WTC11 (cell line): ENCODE measurements at regions not wholly inside any gene's neighbourhood (a gene's known extent, or its start where the extent isn't known, plus 50 kb on each side); places are given as distances from the start of the nearest gene placed in this dataset.

Experiments used
- ATAC-seq: fragments of 200-7000 bp; cut with Tn5 transposase; 2 replicates; pipeline ENCODE4 v1.10.0; 2021; ENCODE audit warnings: mild to moderate bottlenecking, moderate library complexity
- CTCF ChIA-PET: fragments of 300-600 bp; sonication (Branson Sonifier 250); formaldehyde crosslinking; loops from one replicate; lab custom pipeline; 2021; ENCODE audit warnings: antibody characterized with exemption; lab: Charles Lee
- POLR2A ChIA-PET: fragments of 350-600 bp; sonication (Branson Sonifier 250); formaldehyde crosslinking; loops from one replicate; lab custom pipeline; 2021; ENCODE audit warnings: antibody characterized with exemption; lab: Charles Lee
- DNase-seq: peaks from one replicate; pipeline ENCODE4 v3.0.0; 2021; ENCODE audit warnings: low spot score
- H3K27ac Mint-ChIP-seq: 2 replicates; pipeline ENCODE4 v1.8.0; 2021; ENCODE audit warnings: mixed read lengths
- H3K27me3 Mint-ChIP-seq: 2 replicates; pipeline ENCODE4 v1.8.0; 2021; ENCODE audit warnings: low read depth, mild to moderate bottlenecking, moderate library complexity, mixed read lengths
- H3K36me3 Mint-ChIP-seq: 2 replicates; pipeline ENCODE4 v1.8.0; 2021; ENCODE audit warnings: mixed read lengths
- H3K4me1 Mint-ChIP-seq: 2 replicates; pipeline ENCODE4 v1.8.0; 2022; ENCODE audit warnings: mixed read lengths
- H3K4me3 Mint-ChIP-seq: 2 replicates; pipeline ENCODE4 v1.8.0; 2021; ENCODE audit warnings: mild to moderate bottlenecking, moderate library complexity, mixed read lengths
- H3K9me3 Mint-ChIP-seq: 2 replicates; pipeline ENCODE4 v1.8.0; 2021; ENCODE audit warnings: mixed read lengths
- CBFB ChIP-seq: sonication (generic); formaldehyde crosslinking; IDR thresholded peaks from 2 replicates; pipeline ENCODE4 v1.8.1; 2022; ENCODE audit warnings: mild to moderate bottlenecking, low read depth, missing genetic modification reagents
- JUN ChIP-seq: sonication (generic); formaldehyde crosslinking; IDR thresholded peaks from 2 replicates; pipeline ENCODE4 v1.8.0; 2023; ENCODE audit warnings: mild to moderate bottlenecking, missing genetic modification reagents
- KAT7 ChIP-seq: sonication (generic); formaldehyde crosslinking; IDR thresholded peaks from 2 replicates; pipeline ENCODE4 v1.8.1; 2023; ENCODE audit warnings: missing genetic modification reagents, mild to moderate bottlenecking, borderline replicate concordance
- MYBL2 ChIP-seq: sonication (generic); formaldehyde crosslinking; IDR thresholded peaks from 2 replicates; pipeline ENCODE4 v1.8.1; 2023; ENCODE audit warnings: mild to moderate bottlenecking, moderate library complexity, missing genetic modification reagents
- SMAD4 ChIP-seq: sonication (generic); formaldehyde crosslinking; IDR thresholded peaks from 2 replicates; pipeline ENCODE4 v1.8.0; 2022; ENCODE audit warnings: mild to moderate bottlenecking, missing genetic modification reagents
- TEAD1 ChIP-seq: sonication (generic); formaldehyde crosslinking; IDR thresholded peaks from 2 replicates; pipeline ENCODE4 v1.8.0; 2022; ENCODE audit warnings: mild to moderate bottlenecking, missing genetic modification reagents
- TP53 ChIP-seq: sonication (generic); formaldehyde crosslinking; IDR thresholded peaks from 2 replicates; pipeline ENCODE4 v1.8.1; 2023; ENCODE audit warnings: mild to moderate bottlenecking, missing genetic modification reagents
- ZNF138 ChIP-seq: sonication (generic); formaldehyde crosslinking; conservative IDR thresholded peaks from 2 replicates; pipeline ENCODE4 v1.8.1; 2022; ENCODE audit warnings: mild to moderate bottlenecking, moderate library complexity, missing genetic modification reagents
- ZNF396 ChIP-seq: fragments of 250-450 bp; sonication (Bioruptor Pico); IDR thresholded peaks from 2 replicates; pipeline ENCODE4 v1.8.0; 2021; ENCODE audit warnings: mild to moderate bottlenecking, moderate library complexity, borderline replicate concordance
- ZNF416 ChIP-seq: fragments of 250-450 bp; sonication (Bioruptor Pico); IDR thresholded peaks from 2 replicates; pipeline ENCODE4 v1.9.0; 2021; ENCODE audit warnings: mild to moderate bottlenecking, inconsistent platforms
- ZNF671 ChIP-seq: fragments of 250-450 bp; sonication (Bioruptor Pico); IDR thresholded peaks from 2 replicates; pipeline ENCODE4 v1.8.0; 2021; ENCODE audit warnings: mild to moderate bottlenecking
- TF ChIP-seq, protein P1 (sequence below): sonication (generic); formaldehyde crosslinking; IDR thresholded peaks from 2 replicates; pipeline ENCODE4 v1.8.1; 2022; ENCODE audit warnings: low read depth, missing genetic modification reagents, borderline replicate concordance
- TF ChIP-seq, protein P2 (sequence below): sonication (generic); formaldehyde crosslinking; IDR thresholded peaks from 2 replicates; pipeline ENCODE4 v1.8.1; 2022; ENCODE audit warnings: missing genetic modification reagents, borderline replicate concordance
- TF ChIP-seq, protein P3 (sequence below): sonication (generic); formaldehyde crosslinking; IDR thresholded peaks from 2 replicates; pipeline ENCODE4 v1.8.0; 2022; ENCODE audit warnings: mild to moderate bottlenecking, missing genetic modification reagents
- TF ChIP-seq, protein P4 (sequence below): fragments of 250-450 bp; sonication (Bioruptor Pico); IDR thresholded peaks from 2 replicates; pipeline ENCODE4 v1.9.0; 2021; ENCODE audit warnings: mild to moderate bottlenecking
- TF ChIP-seq, protein P5 (sequence below): sonication (generic); formaldehyde crosslinking; IDR thresholded peaks from 2 replicates; pipeline ENCODE4 v1.8.0; 2022; ENCODE audit warnings: mild to moderate bottlenecking, missing genetic modification reagents
- TF ChIP-seq, protein P6 (sequence below): sonication (generic); formaldehyde crosslinking; IDR thresholded peaks from 2 replicates; pipeline ENCODE4 v1.8.0; 2022; ENCODE audit warnings: mild to moderate bottlenecking, missing genetic modification reagents
- TF ChIP-seq, protein P7 (sequence below): sonication (generic); formaldehyde crosslinking; IDR thresholded peaks from 2 replicates; pipeline ENCODE4 v1.8.1; 2023; ENCODE audit warnings: mild to moderate bottlenecking, missing genetic modification reagents, moderate library complexity
- TF ChIP-seq, protein P8 (sequence below): sonication (generic); formaldehyde crosslinking; IDR thresholded peaks from 2 replicates; pipeline ENCODE4 v1.8.0; 2023; ENCODE audit warnings: missing genetic modification reagents
- TF ChIP-seq, protein P9 (sequence below): sonication (generic); formaldehyde crosslinking; IDR thresholded peaks from 2 replicates; pipeline ENCODE4 v1.8.1; 2023; ENCODE audit warnings: mild to moderate bottlenecking, moderate library complexity, missing genetic modification reagents

DNA sequence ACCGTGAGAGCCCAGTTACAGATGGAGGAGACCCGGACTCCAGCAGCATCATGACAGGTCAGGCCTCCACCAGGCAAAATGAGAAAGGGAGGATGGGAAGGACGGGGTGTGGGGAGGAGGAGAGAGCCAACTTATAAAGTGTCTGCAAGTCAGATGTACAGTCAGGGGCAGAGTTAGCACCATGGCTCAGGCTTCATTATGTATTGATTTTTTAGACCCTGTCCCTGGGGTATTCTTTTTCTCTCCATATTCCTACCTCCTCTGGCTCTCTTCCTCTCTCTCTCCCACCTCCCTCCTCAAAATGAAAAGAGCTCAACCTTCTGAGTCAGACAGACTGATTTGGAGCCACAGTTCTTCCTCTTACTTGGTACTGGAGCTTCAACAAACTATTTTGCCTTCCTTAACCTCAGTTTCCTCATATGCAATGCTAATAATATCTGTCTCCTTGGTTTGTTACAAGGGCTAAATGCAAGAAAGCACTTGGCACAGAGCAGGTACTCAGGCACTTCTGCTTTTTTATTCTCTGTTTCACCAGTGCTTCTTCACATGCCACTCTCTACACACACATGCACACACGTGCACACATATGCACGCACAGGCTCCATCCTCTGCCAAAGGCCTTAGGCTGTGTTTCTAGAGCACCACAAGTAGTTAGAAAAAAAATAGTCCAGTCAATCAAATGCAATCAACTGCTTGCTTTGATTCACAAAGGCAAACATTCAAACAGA lies 92.3 kb upstream of the PKDCC start:
- DNase-seq (no peak), ATAC-seq (no peak)
- ChIA-PET CTCF (interaction anchor here (1.8 kb wide), 1 partner anchor 17 kb away, joined by 7 read pairs; no protein-coding TSS in a partner anchor), POLR2A (no interaction called here)
- Mint-ChIP-seq H3K9me3 (no peaks in the 10 kb centered on the region), H3K4me3 (no peak overlapping the region), H3K4me1 (peaks cover 20% of the 10 kb centered on the region), H3K36me3 (no peaks in the 10 kb centered on the region), H3K27me3 (no peaks in the 10 kb centered on the region; the same call in 1 of the 2 replicates), H3K27ac (no peak overlapping the region)
- TF ChIP-seq MYBL2 (CRISPR knock-in tag) (no peak), ZNF138 (CRISPR knock-in tag) (no peak), CBFB (CRISPR knock-in tag) (no peak), JUN (CRISPR knock-in tag) (no peak), SMAD4 (CRISPR knock-in tag) (no peak), ZNF671 (CRISPR knock-in tag) (no peak)
- TF ChIP-seq, protein P1, sequence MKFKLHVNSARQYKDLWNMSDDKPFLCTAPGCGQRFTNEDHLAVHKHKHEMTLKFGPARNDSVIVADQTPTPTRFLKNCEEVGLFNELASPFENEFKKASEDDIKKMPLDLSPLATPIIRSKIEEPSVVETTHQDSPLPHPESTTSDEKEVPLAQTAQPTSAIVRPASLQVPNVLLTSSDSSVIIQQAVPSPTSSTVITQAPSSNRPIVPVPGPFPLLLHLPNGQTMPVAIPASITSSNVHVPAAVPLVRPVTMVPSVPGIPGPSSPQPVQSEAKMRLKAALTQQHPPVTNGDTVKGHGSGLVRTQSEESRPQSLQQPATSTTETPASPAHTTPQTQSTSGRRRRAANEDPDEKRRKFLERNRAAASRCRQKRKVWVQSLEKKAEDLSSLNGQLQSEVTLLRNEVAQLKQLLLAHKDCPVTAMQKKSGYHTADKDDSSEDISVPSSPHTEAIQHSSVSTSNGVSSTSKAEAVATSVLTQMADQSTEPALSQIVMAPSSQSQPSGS, result no peak

DNA sequence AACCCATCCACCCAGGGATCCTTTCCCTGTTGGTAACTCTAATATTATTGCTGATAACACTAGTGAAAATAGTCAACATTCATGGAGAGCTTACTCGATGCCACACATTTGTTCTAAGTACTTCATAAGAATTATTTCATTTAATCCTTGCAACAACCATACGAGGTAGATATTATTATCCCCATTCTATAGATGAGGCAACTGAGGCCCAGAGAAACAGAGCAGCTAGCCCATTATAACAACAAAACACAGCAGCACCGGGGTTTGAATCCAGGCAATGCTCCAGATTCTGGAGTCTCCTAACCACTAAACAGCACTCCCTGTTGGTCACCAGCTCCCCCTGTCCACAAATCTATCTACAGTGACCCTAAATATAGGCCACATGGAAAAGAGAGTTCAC lies 90.4 kb upstream of the PKDCC start:
- no peaks in the 10 kb centered on the region; the same call in 1 of the 2 replicates for H3K27me3 Mint-ChIP-seq
- H3K4me3 Mint-ChIP-seq, result no peak overlapping the region
- H3K36me3 Mint-ChIP-seq, result no peaks in the 10 kb centered on the region
- TF ChIP-seq, protein P2, sequence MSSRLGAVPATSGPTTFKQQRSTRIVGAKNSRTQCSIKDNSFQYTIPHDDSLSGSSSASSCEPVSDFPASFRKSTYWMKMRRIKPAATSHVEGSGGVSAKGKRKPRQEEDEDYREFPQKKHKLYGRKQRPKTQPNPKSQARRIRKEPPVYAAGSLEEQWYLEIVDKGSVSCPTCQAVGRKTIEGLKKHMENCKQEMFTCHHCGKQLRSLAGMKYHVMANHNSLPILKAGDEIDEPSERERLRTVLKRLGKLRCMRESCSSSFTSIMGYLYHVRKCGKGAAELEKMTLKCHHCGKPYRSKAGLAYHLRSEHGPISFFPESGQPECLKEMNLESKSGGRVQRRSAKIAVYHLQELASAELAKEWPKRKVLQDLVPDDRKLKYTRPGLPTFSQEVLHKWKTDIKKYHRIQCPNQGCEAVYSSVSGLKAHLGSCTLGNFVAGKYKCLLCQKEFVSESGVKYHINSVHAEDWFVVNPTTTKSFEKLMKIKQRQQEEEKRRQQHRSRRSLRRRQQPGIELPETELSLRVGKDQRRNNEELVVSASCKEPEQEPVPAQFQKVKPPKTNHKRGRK (CRISPR knock-in tag), result no peak
- TF ChIP-seq ZNF396 (CRISPR knock-in tag), result no peak
- TF ChIP-seq, protein P3, sequence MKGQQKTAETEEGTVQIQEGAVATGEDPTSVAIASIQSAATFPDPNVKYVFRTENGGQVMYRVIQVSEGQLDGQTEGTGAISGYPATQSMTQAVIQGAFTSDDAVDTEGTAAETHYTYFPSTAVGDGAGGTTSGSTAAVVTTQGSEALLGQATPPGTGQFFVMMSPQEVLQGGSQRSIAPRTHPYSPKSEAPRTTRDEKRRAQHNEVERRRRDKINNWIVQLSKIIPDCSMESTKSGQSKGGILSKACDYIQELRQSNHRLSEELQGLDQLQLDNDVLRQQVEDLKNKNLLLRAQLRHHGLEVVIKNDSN (CRISPR knock-in tag), result no peak
- no peak overlapping the region for H3K27ac Mint-ChIP-seq
- no peaks in the 10 kb centered on the region for H3K9me3 Mint-ChIP-seq
- POLR2A ChIA-PET, result interaction anchor here (1.2 kb wide), 1 partner anchor 10 kb away, joined by 3 read pairs; no protein-coding TSS in a partner anchor
- CTCF ChIA-PET, result interaction anchor here (1.0 to 1.4 kb wide), 2 partner anchors 10 to 88 kb away, joined by 3 to 5 read pairs; no protein-coding TSS in a partner anchor
- ATAC-seq (no peak), DNase-seq (no peak)
- H3K4me1 Mint-ChIP-seq, result peaks cover 20% of the 10 kb centered on the region

DNA sequence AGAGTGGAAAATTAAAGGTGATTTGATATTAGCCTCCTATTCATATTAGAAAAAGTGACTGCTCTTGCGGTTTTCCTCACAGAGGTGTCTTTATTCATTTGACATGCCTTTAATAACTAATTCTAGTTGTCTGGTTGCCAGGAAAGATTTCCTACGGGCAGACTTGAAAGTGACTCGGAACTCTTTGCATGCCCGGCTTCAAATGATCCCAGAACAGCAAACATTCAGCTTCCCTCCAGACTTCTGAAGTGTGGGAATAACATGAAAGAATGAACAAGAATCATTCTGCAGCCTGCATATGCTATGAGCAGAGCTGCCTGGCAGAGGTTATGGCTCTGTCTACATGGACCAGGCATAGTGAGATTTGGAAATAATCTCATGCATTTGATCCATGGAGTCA lies 89.6 kb upstream of the PKDCC start:
- H3K27ac Mint-ChIP-seq, result no peak overlapping the region
- CTCF ChIA-PET, result interaction anchor here (1.0 to 1.4 kb wide), 2 partner anchors 9 to 88 kb away, joined by 3 to 5 read pairs; no protein-coding TSS in a partner anchor
- H3K4me1 Mint-ChIP-seq, result peaks cover 27% of the 10 kb centered on the region
- no peak overlapping the region for H3K4me3 Mint-ChIP-seq
- ATAC-seq (no peak), DNase-seq (no peak)
- POLR2A ChIA-PET, result interaction anchor here (1.2 kb wide), 1 partner anchor 10 kb away, joined by 3 read pairs; no protein-coding TSS in a partner anchor
- H3K9me3 Mint-ChIP-seq, result no peaks in the 10 kb centered on the region
- no peaks in the 10 kb centered on the region for H3K36me3 Mint-ChIP-seq
- no peaks in the 10 kb centered on the region for H3K27me3 Mint-ChIP-seq
- TF ChIP-seq, protein P4, sequence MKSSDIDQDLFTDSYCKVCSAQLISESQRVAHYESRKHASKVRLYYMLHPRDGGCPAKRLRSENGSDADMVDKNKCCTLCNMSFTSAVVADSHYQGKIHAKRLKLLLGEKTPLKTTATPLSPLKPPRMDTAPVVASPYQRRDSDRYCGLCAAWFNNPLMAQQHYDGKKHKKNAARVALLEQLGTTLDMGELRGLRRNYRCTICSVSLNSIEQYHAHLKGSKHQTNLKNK, result no peak
- TF ChIP-seq, protein P5, sequence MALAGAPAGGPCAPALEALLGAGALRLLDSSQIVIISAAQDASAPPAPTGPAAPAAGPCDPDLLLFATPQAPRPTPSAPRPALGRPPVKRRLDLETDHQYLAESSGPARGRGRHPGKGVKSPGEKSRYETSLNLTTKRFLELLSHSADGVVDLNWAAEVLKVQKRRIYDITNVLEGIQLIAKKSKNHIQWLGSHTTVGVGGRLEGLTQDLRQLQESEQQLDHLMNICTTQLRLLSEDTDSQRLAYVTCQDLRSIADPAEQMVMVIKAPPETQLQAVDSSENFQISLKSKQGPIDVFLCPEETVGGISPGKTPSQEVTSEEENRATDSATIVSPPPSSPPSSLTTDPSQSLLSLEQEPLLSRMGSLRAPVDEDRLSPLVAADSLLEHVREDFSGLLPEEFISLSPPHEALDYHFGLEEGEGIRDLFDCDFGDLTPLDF, result no peak
- TF ChIP-seq TEAD1 (no peak), ZNF416 (CRISPR knock-in tag) (no peak), KAT7 (CRISPR knock-in tag) (no peak), JUN (CRISPR knock-in tag) (no peak), TP53 (CRISPR knock-in tag) (no peak)
- TF ChIP-seq, protein P6, sequence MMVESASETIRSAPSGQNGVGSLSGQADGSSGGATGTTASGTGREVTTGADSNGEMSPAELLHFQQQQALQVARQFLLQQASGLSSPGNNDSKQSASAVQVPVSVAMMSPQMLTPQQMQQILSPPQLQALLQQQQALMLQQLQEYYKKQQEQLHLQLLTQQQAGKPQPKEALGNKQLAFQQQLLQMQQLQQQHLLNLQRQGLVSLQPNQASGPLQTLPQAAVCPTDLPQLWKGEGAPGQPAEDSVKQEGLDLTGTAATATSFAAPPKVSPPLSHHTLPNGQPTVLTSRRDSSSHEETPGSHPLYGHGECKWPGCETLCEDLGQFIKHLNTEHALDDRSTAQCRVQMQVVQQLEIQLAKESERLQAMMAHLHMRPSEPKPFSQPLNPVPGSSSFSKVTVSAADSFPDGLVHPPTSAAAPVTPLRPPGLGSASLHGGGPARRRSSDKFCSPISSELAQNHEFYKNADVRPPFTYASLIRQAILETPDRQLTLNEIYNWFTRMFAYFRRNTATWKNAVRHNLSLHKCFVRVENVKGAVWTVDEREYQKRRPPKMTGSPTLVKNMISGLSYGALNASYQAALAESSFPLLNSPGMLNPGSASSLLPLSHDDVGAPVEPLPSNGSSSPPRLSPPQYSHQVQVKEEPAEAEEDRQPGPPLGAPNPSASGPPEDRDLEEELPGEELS, result no peak
- TF ChIP-seq, protein P7, sequence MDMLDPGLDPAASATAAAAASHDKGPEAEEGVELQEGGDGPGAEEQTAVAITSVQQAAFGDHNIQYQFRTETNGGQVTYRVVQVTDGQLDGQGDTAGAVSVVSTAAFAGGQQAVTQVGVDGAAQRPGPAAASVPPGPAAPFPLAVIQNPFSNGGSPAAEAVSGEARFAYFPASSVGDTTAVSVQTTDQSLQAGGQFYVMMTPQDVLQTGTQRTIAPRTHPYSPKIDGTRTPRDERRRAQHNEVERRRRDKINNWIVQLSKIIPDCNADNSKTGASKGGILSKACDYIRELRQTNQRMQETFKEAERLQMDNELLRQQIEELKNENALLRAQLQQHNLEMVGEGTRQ (CRISPR knock-in tag), result no peak
- TF ChIP-seq, protein P8, sequence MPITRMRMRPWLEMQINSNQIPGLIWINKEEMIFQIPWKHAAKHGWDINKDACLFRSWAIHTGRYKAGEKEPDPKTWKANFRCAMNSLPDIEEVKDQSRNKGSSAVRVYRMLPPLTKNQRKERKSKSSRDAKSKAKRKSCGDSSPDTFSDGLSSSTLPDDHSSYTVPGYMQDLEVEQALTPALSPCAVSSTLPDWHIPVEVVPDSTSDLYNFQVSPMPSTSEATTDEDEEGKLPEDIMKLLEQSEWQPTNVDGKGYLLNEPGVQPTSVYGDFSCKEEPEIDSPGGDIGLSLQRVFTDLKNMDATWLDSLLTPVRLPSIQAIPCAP (CRISPR knock-in tag), result no peak
- TF ChIP-seq, protein P9, sequence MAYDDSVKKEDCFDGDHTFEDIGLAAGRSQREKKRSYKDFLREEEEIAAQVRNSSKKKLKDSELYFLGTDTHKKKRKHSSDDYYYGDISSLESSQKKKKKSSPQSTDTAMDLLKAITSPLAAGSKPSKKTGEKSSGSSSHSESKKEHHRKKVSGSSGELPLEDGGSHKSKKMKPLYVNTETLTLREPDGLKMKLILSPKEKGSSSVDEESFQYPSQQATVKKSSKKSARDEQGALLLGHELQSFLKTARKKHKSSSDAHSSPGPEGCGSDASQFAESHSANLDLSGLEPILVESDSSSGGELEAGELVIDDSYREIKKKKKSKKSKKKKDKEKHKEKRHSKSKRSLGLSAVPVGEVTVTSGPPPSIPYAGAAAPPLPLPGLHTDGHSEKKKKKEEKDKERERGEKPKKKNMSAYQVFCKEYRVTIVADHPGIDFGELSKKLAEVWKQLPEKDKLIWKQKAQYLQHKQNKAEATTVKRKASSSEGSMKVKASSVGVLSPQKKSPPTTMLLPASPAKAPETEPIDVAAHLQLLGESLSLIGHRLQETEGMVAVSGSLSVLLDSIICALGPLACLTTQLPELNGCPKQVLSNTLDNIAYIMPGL (CRISPR knock-in tag), result no peak
